Chondrocyte (in vitro differentiated cells): ENCODE measurements at regions not wholly inside any gene's neighbourhood (a gene's known extent, or its start where the extent isn't known, plus 50 kb on each side); places are given as distances from the start of the nearest gene placed in this dataset.

Source experiments
- DNase-seq: peaks from one replicate; pipeline ENCODE4 v3.0.0; 2021; ENCODE audit warnings: mixed read lengths, low spot score
- H3K27ac Mint-ChIP-seq: one replicate; pipeline ENCODE4 v1.8.0; 2021; ENCODE audit warnings: mild to moderate bottlenecking, moderate library complexity, mixed read lengths; ENCODE audit not compliant: unreplicated experiment
- H3K27me3 Mint-ChIP-seq: 2 replicates; pipeline ENCODE4 v1.8.0; 2021; ENCODE audit warnings: low read depth, mixed read lengths
- H3K36me3 Mint-ChIP-seq: 2 replicates; pipeline ENCODE4 v1.8.0; 2021; ENCODE audit warnings: low read depth, mixed read lengths
- H3K4me1 Mint-ChIP-seq: 2 replicates; pipeline ENCODE4 v1.8.0; 2021; ENCODE audit warnings: low read depth, mild to moderate bottlenecking, mixed read lengths
- H3K4me3 Mint-ChIP-seq: one replicate; pipeline ENCODE4 v1.8.0; 2021; ENCODE audit warnings: mild to moderate bottlenecking, moderate library complexity, mixed read lengths; ENCODE audit not compliant: unreplicated experiment
- H3K9me3 Mint-ChIP-seq: 2 replicates; pipeline ENCODE4 v1.8.0; 2021; ENCODE audit warnings: low read depth, mixed read lengths
- TF ChIP-seq, protein P1 (sequence below): fragments of 200-600 bp; sonication (generic); IDR thresholded peaks from 2 replicates; pipeline ENCODE4 v1.5.0; 2021; ENCODE audit warnings: antibody characterized with exemption, mild to moderate bottlenecking, moderate library complexity

DNA sequence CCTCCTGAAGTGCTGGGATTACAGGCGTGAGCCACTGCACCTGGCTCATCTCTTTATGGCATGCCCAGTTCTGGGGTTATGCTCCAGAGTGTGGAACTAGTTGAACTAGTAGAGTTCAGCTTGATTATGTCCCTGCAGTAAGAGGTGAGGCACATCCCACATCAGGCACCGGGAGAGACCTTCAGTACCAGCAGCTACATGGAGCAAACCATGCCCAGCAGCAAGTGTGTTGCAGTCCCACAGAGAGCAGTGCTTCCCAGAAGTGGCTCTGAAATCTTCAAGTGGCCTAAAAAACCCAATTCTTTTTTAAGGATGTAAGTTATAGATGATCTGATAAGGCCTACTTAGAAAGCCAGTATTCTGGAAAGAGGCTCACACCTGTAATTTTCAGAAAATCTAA, 331.9 kb upstream of the PRKCQ start:
- TF ChIP-seq, protein P1, sequence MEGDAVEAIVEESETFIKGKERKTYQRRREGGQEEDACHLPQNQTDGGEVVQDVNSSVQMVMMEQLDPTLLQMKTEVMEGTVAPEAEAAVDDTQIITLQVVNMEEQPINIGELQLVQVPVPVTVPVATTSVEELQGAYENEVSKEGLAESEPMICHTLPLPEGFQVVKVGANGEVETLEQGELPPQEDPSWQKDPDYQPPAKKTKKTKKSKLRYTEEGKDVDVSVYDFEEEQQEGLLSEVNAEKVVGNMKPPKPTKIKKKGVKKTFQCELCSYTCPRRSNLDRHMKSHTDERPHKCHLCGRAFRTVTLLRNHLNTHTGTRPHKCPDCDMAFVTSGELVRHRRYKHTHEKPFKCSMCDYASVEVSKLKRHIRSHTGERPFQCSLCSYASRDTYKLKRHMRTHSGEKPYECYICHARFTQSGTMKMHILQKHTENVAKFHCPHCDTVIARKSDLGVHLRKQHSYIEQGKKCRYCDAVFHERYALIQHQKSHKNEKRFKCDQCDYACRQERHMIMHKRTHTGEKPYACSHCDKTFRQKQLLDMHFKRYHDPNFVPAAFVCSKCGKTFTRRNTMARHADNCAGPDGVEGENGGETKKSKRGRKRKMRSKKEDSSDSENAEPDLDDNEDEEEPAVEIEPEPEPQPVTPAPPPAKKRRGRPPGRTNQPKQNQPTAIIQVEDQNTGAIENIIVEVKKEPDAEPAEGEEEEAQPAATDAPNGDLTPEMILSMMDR, result no peak
- Mint-ChIP-seq H3K27ac (no peak overlapping the region), H3K27me3 (no peaks in the 10 kb centered on the region), H3K36me3 (peaks cover 1% of the 10 kb centered on the region), H3K4me1 (no peaks in the 10 kb centered on the region), H3K9me3 (peaks cover 15% of the 10 kb centered on the region), H3K4me3 (no peak overlapping the region)
- DNase-seq, result no peak

DNA sequence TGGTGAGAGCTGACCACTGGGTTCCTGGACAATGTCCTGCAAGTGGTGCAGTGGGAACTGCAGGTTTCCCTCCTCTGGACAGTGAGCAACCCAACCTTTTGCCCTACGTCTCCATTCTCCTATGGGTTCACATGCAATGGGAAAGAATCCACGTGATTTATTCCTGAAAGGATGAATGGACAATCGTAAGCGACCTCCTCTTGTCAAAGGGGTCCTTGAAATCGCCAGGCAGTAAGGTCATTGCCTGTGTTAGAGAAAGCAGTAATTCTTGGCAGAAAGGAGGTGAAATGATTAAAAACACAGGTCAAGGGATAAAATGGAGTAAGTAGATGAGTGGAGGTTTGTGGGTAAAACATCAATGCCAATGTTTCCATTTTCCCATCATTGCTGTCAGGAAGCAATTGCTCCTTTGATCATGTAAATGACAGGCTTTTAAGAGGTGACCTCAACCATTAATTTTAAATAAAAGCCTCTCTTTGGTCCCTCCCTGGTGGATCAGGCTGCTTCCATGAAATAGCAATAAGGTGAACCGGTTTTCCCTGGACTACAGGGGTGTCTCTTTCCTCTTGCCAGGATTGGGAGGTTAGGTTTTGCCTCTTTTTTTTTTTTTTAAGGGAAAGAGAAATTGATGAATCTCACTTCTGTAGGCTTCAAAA, 330.0 kb upstream of the PRKCQ start:
- H3K4me1 Mint-ChIP-seq, result no peaks in the 10 kb centered on the region
- no peak for DNase-seq
- peaks cover 15% of the 10 kb centered on the region for H3K9me3 Mint-ChIP-seq
- no peak overlapping the region for H3K4me3 Mint-ChIP-seq
- no peak overlapping the region for H3K27ac Mint-ChIP-seq
- TF ChIP-seq, protein P1, result no peak
- no peaks in the 10 kb centered on the region for H3K27me3 Mint-ChIP-seq
- H3K36me3 Mint-ChIP-seq, result peaks cover 1% of the 10 kb centered on the region

DNA sequence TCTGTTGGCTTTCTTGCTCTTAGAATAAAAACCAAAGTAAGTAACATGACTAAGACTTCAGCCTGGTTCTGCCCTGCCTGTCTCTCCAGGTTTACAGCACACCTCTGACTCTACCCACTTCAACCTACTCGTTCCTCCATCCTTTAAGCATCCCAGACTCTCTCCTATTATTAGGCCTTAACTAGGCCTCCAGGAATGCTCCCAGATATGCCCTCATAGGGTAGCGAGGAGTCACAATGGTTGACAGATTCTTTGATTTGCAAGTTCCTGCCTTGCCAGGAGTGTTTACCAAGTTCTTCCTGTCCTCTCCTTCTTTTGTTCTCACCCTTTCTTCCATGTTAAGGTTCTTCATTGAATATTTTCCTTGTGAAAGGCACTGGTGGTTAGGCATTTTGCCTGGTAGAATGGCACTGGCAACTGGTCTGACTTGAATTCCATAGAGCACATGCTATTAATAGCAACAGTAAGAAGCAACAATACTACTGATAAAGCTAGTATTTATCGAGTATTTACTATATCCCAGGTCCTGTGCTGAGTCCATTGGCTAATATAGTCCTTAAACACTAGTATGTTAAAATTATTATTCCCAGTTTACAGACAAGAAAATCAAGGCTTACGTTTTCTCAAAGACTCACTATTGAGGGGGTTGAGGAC, 327.9 kb upstream of the PRKCQ start:
- TF ChIP-seq, protein P1, result no peak
- H3K4me3 Mint-ChIP-seq, result no peak overlapping the region
- H3K27me3 Mint-ChIP-seq, result no peaks in the 10 kb centered on the region
- no peaks in the 10 kb centered on the region for H3K4me1 Mint-ChIP-seq
- H3K36me3 Mint-ChIP-seq, result peaks cover 1% of the 10 kb centered on the region
- DNase-seq, result no peak
- H3K27ac Mint-ChIP-seq, result no peak overlapping the region
- H3K9me3 Mint-ChIP-seq, result peaks cover 25% of the 10 kb centered on the region

DNA sequence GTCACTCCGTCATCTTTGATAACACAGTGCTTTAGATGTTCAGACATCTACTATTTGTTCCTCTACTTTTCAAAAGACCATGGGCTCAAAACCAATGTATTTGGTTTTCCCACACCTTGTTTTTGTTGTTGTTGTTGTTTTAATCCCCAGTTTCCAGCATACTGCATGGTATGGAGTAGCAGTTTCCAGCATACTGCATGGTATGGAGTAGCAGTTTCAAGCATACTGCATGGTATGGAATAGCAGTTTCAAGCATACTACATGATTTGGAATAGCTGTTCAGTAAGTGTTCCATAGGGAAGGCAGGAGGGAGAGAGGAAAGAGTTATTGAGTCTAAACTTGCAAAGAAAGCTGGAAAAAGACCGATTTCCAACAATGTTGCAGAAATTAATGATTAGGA, 314.3 kb upstream of the PRKCQ start:
- no peak overlapping the region for H3K27ac Mint-ChIP-seq
- no peak overlapping the region for H3K4me3 Mint-ChIP-seq
- no peak for DNase-seq
- no peaks in the 10 kb centered on the region for H3K27me3 Mint-ChIP-seq
- TF ChIP-seq, protein P1, result no peak
- no peaks in the 10 kb centered on the region for H3K36me3 Mint-ChIP-seq
- H3K9me3 Mint-ChIP-seq, result no peaks in the 10 kb centered on the region
- H3K4me1 Mint-ChIP-seq, result no peaks in the 10 kb centered on the region

DNA sequence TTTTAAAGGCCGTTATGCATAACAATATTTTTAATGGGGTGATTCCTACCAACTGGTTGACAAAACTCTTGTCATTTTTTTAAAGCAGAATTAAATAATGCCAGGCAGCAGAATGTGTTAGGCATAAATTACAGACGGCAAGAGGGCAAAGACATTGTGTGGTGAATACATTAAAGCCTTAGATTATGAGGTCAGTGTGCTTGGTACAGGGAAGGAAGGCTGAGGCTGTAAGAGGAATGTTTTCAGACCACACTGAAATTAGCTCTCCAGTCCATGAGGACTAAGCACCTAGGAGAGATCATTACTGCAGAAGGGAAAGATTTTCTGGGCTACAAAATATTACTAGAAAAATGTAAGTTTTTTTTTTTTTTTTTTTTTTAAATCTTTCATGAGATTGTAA, 312.8 kb upstream of the PRKCQ start:
- TF ChIP-seq, protein P1, result no peak
- Mint-ChIP-seq H3K36me3 (no peaks in the 10 kb centered on the region), H3K4me3 (no peak overlapping the region), H3K27me3 (no peaks in the 10 kb centered on the region), H3K27ac (no peak overlapping the region), H3K4me1 (no peaks in the 10 kb centered on the region), H3K9me3 (no peaks in the 10 kb centered on the region)
- DNase-seq, result no peak
